ENCODE measurements at regions not wholly inside any gene's neighbourhood (a gene's known extent, or its start where the extent isn't known, plus 50 kb on each side); places are given as distances from the start of the nearest gene placed in this dataset.
"Not testable (repeated sequence)": the region's sequence is repeated elsewhere in the genome, so short reads cannot be mapped to it uniquely, and the experiment has no call there.

DNA sequence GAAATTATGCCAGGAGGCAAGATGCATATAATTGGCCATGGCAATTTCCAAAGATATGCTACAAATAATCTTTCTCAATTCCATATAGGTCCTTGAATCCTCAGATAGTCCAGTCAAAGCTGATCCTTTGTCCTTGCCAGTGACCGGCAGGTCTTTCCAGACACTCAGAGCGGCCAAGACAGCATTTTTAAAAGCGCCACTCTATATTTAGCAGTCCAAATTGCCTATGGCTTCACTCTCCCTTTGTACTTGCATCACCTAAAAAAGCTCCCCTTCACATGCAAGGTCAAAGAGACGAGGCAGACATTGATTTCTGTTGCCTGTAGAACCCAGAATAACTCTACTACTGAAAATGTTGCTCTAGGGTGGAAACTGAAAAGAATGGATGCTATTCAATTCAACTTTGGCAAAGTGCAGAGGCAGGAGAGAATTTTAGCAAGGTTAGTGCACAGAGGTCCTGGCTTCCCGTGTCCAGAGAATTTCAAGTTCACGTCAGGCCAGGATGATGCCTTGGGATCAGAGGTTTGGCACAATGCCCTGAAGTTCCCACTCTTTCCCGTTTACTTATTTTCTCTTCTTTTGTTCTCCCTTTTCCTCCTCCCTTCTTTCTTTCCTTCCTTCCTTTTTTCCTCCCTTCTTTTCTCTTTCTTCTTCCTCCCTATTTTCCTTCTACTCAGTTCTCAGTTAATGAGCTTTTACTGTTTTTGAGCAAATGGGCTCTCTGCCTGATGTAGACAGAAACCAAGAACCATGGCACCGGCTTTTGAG is 108.5 kb downstream of the KCNK1 start:
- no peak for DNase-seq

DNA sequence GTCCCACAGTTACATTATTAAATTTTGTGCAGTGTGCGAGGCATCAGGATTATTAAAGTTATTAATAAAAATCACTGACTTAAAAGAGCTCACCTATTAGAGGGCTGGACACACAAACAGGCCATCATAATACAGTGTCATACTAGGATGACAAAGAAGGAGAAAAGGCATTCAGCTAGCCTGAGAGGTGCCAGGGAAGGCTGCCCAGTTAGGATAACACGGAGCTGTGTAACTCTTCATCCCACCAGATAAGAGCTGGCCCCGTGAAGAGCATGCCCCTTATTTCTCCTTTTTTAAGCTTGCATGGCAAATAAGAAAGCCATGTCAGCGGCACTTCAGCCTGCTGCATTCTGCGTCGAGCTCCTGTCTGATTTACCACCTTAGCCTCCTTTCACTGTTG is 109.5 kb downstream of the KCNK1 start:
- DNase-seq: no peak

DNA sequence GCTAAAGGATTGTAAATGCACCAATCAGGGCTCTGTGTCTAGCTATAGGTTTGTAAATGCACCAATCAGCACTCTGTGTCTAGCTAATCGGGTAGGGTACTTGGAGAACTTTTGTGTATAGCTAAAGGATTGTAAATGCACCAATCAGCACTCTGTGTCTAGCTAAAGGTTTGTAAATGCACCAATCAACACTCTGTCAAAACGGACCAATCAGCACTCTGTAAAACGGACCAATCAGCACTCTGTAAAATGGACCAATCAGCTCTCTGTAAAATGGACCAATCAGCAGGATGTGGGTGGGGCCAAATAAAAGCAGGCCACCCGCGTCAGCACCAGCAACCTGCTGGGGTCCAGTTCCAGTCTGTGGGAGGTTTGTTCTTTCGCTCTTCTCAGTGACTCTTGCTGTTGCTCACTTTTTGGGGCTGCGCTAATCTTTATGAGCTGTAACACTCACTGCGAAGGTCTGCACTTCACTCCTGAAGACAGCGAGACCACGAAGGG is 110.3 kb downstream of the KCNK1 start:
- not testable (repeated sequence) for DNase-seq

DNA sequence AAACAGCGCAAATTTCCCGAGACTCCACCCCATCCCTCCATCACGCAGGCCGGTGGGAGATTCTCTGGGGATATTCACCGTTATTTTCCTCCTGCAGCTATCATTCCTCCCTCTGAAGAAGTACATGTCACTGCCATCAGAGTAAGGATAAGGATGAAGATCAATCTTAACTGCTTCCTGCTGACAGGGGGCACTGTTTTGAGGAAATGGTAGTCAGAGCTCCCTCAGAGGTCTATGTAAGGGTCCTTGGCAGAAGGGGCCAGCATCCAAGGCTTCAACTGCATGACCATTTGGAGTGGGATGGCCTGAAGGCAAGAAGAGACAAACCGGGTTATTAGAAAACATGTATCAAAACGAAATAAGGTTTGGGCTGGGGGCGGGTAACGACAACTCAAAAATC is 111.5 kb downstream of the KCNK1 start:
- no peak for DNase-seq

DNA sequence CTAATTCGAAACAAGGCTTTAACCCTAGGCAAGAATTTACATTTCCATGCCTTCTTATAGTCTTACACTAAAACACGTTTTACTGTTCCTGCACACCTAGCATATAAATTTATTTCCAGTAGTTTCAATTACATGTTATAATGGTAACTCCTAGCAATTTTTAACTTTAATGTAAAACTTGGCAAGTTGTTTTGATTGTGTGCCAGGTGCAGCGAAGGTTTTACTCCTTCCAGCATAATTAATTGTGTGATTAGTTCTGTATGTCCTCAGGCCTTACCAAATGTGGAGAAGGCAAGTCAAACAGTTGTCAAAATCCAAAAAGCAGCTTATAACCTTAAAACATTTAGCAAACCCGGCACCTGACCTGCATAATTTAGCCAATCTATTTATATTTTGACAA is 114.8 kb downstream of the KCNK1 start:
- no peak for DNase-seq

DNA sequence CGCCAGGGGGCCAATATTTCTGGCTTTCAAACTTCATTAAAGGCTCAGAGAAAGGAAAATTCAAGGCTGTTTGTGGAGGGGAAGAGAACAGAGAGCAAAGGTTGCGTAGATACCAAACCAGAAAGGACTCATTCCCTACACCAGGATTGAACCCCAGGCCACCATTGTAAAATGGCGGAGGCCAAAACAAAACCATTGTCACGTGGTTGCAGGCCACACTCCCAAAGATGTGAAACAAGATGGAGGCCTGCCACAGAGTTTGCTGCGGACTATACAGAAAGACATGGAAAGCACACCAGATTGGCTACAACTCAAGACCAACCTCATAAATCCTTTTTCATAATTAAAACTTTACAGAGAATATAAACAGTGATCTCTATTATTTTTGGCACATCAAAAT is 116.5 kb downstream of the KCNK1 start:
- no peak for DNase-seq

DNA sequence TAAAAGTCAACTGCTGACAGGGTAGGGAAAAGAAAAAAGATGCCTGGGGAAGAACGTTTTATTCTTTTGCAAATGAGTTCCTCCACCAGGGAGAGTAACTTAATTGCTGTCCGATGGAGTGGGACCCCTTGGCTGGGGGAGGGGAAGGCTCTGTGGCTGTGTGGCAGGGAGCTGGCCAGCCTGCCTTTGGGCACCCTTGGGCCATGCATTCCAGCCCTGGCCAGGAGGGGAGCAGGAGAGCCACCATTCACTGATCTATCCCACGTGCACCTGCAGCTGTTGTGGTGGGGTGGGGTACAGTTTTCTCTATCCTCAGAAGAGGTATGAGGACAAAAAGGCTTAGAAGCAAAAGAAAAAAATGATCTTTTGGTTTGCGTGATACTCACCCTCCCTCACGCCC is 116.9 kb downstream of the KCNK1 start:
- no peak for DNase-seq

DNA sequence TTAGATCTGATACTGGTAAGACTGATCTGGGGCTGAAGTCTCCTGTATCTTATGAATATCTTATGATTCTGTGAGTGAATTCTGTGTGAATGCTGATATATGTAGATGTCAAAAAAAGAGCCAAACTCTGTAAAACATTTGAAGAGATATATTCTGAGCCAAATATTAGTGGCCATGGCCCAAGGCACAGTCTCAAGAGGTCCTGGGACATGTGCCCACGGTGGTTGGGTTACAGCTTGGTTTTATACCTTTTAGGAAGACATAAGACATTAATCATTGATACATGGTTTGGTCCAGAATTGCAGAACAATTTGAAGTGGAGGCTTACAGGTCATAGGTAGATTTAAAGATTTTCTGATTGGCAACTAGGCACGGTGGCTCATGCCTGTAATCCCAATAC is 118.3 kb downstream of the KCNK1 start:
- no peak for DNase-seq

DNA sequence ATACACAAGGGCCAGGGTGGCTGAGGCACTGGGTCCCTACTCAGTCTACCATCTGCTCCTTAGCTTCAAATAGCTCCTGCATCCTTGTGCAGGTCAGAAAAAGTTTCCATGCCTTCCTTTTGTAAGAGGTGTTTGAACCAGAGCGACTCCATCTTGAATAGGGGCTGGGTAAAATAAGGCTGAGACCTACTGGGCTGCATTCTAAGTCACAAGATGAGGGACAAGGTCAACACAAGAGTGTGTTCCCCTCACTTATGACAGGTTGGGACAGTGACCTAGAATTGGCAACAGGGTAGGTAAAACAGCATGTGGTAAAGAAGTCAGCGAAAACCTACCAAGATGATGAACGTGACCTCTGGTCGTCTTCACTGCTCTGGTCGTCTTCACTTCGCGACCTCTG is 120.5 kb downstream of the KCNK1 start:
- DNase-seq: no peak

DNA sequence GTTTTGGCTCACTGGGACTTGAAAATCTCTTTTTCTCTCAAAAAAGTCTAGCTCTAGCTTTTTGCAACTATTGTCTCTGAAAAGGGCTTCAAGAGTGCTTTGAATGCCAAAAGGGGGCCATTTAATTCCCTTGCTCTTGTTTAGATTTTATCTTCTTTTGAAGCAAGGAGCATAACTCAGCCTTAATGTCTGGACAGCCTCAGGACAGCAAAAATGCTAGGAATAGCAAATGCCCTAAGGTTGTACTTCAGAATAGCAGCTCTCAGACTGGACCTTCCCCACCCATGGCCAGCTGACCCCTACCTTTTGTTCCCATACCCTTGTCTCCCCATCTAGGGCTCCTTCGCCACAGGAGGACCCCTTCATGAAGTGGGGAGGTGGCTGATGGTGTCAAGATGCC is 121.4 kb downstream of the KCNK1 start:
- DNase-seq: no peak

DNA sequence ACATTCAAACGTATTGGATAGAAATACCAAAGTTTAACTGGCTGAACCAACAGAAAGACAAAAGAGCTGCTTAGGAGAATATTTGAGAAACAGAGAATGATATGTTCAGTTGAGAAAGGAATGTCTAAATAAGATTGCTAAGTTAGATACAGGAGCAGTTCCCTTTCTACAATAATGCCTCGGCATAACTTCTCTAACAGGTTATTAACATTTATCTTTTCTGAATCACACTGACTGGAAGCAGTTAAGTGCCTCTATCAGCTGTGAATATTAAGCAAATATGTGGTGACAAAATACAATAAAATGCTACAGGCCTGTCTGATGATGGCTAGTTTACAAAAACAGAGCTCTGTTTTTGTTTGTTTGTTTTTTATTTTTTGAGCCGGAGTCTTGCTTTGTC is 121.9 kb downstream of the KCNK1 start:
- DNase-seq: no peak

DNA sequence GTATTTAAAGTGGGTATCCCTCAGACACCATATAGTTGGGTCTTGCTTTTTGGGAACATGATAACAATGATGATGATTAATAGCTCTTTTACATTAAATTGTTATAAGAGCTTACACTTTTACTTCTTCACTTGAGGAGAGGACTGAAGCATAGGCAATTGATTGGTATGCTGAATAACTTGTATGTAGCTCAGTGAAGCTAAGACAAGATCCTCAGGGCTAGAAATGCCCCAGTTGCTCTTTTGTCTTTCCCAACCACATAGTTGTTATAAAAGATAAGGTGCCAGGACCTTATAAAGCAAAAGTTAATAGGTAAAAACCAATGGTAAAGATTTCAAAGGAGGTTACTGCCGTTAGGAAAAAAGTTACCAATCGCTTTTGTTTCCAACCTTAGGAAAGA is 123.4 kb downstream of the KCNK1 start:
- no peak for DNase-seq

DNA sequence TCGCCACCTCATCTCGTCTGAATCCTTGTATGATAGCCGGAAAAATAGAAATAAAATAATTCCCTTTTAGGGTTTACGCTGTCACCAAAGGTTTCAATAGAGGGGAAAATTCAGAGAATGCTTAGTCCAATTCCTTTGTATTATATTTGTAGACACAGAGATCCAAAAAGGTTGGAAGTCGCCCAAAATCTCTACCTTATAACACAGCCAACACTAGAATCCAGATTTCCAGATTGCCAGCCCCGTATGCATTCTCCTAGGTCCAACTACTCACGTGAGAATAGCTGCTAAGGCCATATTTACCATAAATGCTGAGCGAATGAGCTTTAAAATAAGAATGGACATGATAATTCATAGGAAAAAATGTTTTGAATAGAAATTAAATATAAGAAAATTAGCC is 124.5 kb downstream of the KCNK1 start:
- no peak for DNase-seq

DNA sequence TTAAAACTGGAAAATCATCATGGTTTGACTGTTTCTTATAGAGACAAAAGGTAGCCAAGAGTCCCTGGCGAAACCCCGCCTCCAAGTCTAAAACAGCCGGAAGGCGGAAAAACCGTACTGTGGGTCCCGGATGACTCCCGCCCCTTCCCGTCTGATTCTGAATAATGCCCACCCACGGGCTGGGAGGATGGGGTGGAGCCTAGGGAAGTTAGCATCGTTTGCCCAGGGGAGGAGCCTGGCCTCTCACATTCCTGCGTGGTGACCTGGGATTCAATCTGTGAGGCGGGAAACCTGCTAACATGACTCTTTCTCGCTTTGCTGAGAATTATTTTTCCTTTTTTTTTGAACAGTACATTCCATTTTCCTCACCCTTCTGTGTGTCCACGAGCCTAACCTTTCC is 124.9 kb downstream of the KCNK1 start:
- DNase-seq: no peak

DNA sequence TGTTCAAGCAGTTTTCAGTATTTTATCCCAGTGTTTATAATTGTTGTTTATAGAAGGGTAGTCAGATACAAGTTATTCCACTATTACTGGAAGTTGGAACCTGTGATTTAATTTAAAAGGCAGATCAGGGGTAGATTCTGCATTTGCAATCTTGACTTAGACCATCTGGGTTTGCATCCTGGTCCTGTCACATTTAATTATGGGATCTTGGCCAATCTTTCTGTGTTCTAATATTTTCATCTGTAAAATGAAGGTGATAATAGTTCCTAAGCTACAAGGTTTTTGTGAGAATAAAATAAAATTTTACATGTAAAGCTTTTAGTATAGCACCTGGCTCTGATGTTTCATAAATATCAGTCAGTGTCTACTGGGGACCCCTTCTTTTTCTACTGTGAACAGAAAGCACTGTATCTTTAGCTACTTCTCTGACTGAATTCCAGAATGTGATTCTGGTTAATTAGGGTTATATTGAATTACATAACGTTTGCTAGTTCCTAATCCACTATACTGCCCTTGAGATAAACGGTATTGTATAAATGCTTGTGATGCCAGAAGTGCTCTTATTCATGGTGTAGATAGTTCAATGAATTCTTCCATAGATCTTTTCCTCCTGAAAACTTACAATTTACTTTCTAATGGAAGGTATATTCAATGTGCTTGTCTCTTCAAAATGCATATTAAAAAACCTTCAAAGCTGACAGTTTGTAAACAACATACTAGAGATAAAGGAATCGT is 131.0 kb downstream of the KCNK1 start:
- no peak for DNase-seq

DNA sequence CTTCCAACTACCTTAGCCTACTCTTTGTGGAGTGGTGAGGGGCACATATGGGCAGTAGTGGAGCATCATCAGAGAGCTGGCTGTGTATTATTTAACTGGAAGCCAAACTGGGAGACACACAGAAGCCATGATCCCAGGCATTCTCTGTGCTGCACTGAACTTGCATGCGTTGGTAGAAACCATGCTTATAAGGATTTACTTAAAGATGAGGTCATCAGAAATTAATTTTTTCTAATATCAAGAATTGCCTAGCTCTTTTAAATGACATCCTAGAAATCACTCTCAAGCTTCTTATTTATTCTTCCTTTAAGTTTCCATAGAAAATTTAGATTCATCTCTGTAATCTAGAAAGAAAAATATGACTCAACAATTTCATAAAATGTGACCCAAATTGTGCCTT is 136.2 kb downstream of the KCNK1 start:
- no peak for DNase-seq

DNA sequence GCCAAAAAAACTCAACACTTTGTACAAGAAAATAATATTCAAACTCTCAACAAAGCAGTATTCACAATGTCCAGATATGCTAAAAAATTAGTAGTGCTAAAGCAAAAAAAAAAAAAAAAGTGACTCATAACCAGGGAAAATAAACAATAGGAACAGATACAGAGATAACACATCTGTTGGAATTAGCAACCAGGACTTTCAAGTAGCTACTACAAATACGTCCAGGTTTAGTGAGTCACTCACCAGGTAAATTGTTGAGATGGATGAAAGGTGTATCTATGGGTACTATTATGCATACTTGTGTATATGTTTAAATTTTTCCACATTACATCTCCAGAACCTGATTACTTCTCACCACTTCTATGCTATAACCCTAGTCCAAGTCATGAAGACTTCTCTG is 144.8 kb upstream of the SLC35F3 start:
- no peak for DNase-seq

DNA sequence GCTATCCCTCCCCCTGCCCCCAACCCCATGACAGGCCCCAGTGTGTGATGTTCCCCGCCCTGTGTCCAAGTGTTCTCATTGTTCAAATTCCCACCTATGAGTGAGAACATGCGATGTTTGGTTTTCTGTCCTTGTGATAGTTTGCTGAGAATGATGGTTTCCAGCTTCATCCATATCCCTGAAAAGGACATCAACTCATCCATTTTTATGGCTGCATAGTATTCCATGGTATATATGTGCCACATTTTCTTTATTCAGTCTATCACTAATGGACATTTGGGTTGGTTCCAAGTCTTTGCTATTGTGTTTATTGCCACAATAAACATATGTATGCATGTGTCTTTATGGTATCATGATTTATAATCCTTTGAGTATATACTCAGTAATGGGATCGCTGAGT is 140.2 kb upstream of the SLC35F3 start:
- DNase-seq: not testable (repeated sequence)

DNA sequence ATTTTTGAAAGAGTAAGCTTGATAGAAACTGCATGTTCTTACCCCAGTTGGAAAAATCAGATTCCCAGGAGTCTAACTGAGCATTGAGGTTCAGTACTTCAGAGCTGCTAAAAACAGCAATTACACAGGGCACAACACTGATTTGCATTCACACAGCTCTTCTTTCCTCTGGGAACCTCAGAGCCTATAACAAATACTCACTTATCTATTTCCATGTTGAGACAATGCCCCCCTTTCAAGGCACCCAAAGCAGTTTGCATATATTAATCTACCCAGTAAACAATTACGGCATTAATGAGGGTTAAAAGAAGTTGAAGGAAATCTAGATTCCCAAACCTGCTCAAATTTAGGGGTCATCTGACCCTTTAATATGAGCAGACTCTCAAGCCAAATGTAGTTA is 126.9 kb upstream of the SLC35F3 start:
- DNase-seq: no peak

DNA sequence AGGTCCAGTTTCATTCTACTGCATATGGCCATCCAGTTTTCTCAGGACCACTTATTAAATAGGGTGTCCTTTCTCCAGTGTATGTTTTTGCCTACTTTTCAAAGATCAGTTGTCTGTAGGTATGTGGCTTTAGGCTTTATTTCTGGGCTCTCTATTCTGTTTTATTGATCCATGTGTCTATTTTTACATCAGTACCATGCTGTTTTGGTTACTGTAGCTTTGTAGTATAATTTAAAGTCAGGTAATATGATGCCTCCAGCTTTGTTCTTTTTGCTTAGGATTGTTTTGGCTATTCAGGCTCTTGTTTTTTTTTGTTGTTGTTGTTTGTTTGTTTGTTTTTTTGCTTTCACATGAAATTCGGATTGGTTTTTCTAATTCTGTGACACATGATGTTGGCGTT is 124.4 kb upstream of the SLC35F3 start:
- DNase-seq: no peak

DNA sequence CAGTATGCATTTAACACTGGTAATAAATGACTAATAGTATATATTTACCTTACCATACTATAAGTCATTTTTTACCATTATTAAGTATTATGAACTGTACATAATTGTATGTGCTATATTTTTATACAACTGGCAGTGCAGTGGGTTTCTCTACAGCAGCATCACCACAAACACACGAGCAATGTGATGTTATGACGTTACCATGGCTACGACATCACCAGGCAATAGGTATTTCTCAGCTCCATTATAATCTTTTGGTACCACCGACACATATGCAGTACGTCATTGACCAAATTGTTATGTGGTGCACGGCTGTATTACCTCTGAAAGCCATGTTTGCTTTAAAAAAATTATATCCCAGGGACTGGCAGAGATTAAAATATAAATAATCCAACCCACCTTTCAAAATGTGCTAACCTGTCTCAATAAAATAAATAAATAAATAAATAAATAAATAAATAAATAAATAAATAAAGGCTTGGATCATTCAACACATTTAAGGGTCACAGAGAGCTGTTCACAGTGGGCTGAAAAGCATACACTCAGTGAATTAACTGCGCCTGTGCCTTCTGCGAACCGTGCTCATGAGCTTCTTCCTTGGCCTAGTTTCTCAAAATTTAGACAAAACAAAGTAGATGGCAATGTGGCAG is 121.4 kb upstream of the SLC35F3 start:
- no peak for DNase-seq

DNA sequence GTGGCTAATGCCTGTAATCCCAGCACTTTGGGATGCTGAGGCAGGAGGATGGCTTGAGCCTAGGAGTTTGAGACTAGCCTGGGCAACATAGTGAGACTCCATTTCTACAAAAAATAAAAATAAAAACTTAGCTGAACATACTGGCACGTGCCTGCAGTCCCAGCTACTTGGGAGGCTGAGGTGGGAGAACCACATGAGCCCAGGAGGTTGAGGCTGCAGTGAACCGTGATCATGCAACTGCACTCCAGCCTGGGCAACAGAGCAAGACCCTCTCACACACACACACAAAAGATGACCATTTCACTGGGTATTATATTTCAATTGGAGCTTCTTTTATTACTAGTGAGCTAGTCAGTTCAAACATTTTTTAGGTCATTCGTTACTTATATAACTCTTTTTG is 116.9 kb upstream of the SLC35F3 start:
- DNase-seq: no peak

DNA sequence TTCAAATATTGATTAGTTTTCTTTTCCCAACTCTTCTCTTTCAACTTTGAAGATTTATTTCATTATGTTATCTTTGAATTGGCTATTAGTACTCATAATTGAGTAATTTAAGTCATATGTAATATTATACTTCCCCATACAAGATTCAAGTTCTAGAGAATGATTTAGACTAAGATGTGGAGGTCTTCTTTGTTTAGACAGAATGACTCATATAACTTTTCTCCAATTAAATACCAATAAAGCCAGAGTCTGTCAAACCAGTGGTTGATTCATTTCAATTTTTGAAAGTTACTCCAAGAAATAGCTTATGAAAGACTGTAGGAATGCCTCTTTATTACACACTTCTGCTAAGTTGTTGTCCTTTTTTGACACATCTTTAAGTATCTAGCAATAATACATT is 115.8 kb upstream of the SLC35F3 start:
- no peak for DNase-seq

DNA sequence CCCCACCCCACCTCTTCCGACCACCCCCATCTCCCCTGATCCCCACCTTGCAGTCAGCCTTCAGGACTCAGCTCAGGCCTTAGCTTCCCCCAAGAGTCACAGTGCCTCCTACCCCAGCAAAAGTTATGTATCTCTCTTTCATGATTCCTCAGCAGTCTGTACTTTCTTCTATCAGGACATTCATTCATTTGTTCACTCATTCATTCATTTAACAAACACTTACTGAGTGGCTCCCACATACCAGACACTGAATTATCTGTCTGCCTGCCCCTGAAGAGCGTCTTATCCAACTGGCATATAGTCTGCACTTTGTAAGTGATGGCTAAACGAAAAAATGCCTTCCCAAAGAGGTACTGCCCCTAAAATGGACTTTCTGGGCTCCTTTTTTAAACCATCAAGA is 114.4 kb upstream of the SLC35F3 start:
- no peak for DNase-seq

Measured in fibroblast of skin of back (primary cell).